GM23338 (cell line): ENCODE measurements at regions not wholly inside any gene's neighbourhood (a gene's known extent, or its start where the extent isn't known, plus 50 kb on each side); places are given as distances from the start of the nearest gene placed in this dataset.

Experiments used
- ATAC-seq: fragments of 200-7000 bp; cut with Tn5 transposase; 3 replicates; pipeline ENCODE4 v1.9.1; 2020
- DNase-seq: peaks from one replicate; pipeline ENCODE4 v3.0.0-alpha.2; 2015; ENCODE audit warnings: low spot score
- H2AFZ ChIP-seq: fragments of 200-600 bp; sonication (generic); 2 replicates; pipeline ENCODE4 v1.8.0; 2016; ENCODE audit warnings: antibody characterized with exemption, mild to moderate bottlenecking, moderate library complexity
- H3F3A ChIP-seq: fragments of 200-600 bp; sonication (generic); replicated peaks from 2 replicates; pipeline ENCODE4 v1.8.0; 2017; ENCODE audit warnings: antibody characterized with exemption, mixed run types, low read depth
- H3K27ac ChIP-seq: fragments of 200-600 bp; sonication (generic); 2 replicates; pipeline ENCODE4 v1.6.1; 2016; ENCODE audit warnings: low read depth
- H3K27me3 ChIP-seq: fragments of 200-600 bp; sonication (generic); 2 replicates; pipeline ENCODE4 v1.8.0; 2016; ENCODE audit warnings: mild to moderate bottlenecking, mixed run types, moderate library complexity; ENCODE audit not compliant: insufficient read depth
- H3K36me3 ChIP-seq: fragments of 200-600 bp; sonication (generic); 2 replicates; pipeline ENCODE4 v1.8.0; 2016; ENCODE audit warnings: mild to moderate bottlenecking; ENCODE audit not compliant: insufficient read depth
- H3K4me1 ChIP-seq: fragments of 200-600 bp; sonication (generic); 2 replicates; pipeline ENCODE4 v1.8.0; 2016; ENCODE audit warnings: mild to moderate bottlenecking, moderate library complexity; ENCODE audit not compliant: insufficient read depth
- H3K4me2 ChIP-seq: fragments of 200-600 bp; sonication (generic); 2 replicates; pipeline ENCODE4 v1.7.1; 2017; ENCODE audit warnings: mixed run types
- H3K4me3 ChIP-seq: fragments of 200-600 bp; sonication (generic); 2 replicates; pipeline ENCODE4 v1.6.1; 2016; ENCODE audit warnings: mixed run types
- H3K79me2 ChIP-seq: fragments of 200-600 bp; sonication (generic); replicated peaks from 2 replicates; pipeline ENCODE4 v1.8.0; 2017; ENCODE audit warnings: mild to moderate bottlenecking; ENCODE audit not compliant: insufficient read depth
- H3K9me2 ChIP-seq: fragments of 200-600 bp; sonication (generic); 2 replicates; pipeline ENCODE4 v1.8.0; 2017; ENCODE audit not compliant: insufficient read depth
- H4K20me1 ChIP-seq: fragments of 200-600 bp; sonication (generic); replicated peaks from 2 replicates; pipeline ENCODE4 v1.8.0; 2017; ENCODE audit warnings: mild to moderate bottlenecking; ENCODE audit not compliant: insufficient read depth
- H3K27ac Mint-ChIP-seq: 2 replicates; pipeline ENCODE4 v1.8.0; 2020; ENCODE audit warnings: inconsistent platforms, mild to moderate bottlenecking, moderate library complexity, mixed read lengths
- H3K27me3 Mint-ChIP-seq: 3 replicates; pipeline ENCODE4 v1.8.0; 2022; ENCODE audit warnings: low read depth, mild to moderate bottlenecking, moderate library complexity, mixed read lengths, inconsistent platforms; ENCODE audit not compliant: insufficient read depth, poor library complexity
- H3K36me3 Mint-ChIP-seq: 3 replicates; pipeline ENCODE4 v1.8.0; 2021; ENCODE audit warnings: low read depth, mild to moderate bottlenecking, inconsistent platforms, moderate library complexity, mixed read lengths
- H3K4me1 Mint-ChIP-seq: 3 replicates; pipeline ENCODE4 v1.8.0; 2020; ENCODE audit warnings: mild to moderate bottlenecking, inconsistent platforms, mixed read lengths
- H3K4me3 Mint-ChIP-seq: 3 replicates; pipeline ENCODE4 v1.8.0; 2021; ENCODE audit warnings: moderate library complexity, mild to moderate bottlenecking, inconsistent platforms, mixed read lengths
- H3K9me3 Mint-ChIP-seq: 3 replicates; pipeline ENCODE4 v1.8.0; 2020; ENCODE audit warnings: moderate library complexity, mild to moderate bottlenecking, inconsistent platforms, mixed read lengths
- EZH2 ChIP-seq: fragments of 200-600 bp; sonication (generic); IDR thresholded peaks from one replicate; pipeline ENCODE4 v1.8.0; 2017; ENCODE audit warnings: antibody characterized with exemption, mild to moderate bottlenecking, low read depth; ENCODE audit not compliant: unreplicated experiment
- NANOG ChIP-seq: IDR thresholded peaks from 2 replicates; pipeline ENCODE4 v1.6.1; 2016; ENCODE audit warnings: antibody characterized with exemption, borderline replicate concordance
- REST ChIP-seq: IDR thresholded peaks from one replicate; pipeline ENCODE4 v1.6.1; 2018; ENCODE audit warnings: antibody characterized with exemption; ENCODE audit not compliant: unreplicated experiment
- STAT1 ChIP-seq: IDR thresholded peaks from one replicate; pipeline ENCODE4 v1.6.1; 2016; ENCODE audit warnings: antibody characterized with exemption; ENCODE audit not compliant: unreplicated experiment
- ZNF331 ChIP-seq: fragments of 250-450 bp; sonication (Bioruptor Pico); IDR thresholded peaks from 2 replicates; pipeline ENCODE4 v1.5.0; 2020; ENCODE audit warnings: low read depth, mild to moderate bottlenecking, moderate library complexity
- ZNF462 ChIP-seq: fragments of 250-450 bp; sonication (Bioruptor Pico); IDR thresholded peaks from 2 replicates; pipeline ENCODE4 v1.5.0; 2020; ENCODE audit warnings: mild to moderate bottlenecking, moderate library complexity

- TF ChIP-seq ZNF462 (CRISPR knock-in tag) (no peak), STAT1 (no peak), NANOG (no peak), ZNF331 (no peak), REST (no peak), EZH2 (no peak)
These were observed 1196.6 kb downstream of the CDH11 start (continued) for GRCh38 chr16:63925221-63925620.

- peaks cover 21% of the 10 kb centered on the region for H3K9me3 Mint-ChIP-seq
- no peaks in the 10 kb centered on the region for H4K20me1 ChIP-seq
- peaks cover 20% of the 10 kb centered on the region for H3K36me3 Mint-ChIP-seq
- no peak overlapping the region for H3K4me3 Mint-ChIP-seq
- DNase-seq: no peak
- no peak overlapping the region for H3K27ac Mint-ChIP-seq
- no peaks in the 10 kb centered on the region for H3F3A ChIP-seq
- peaks cover 6% of the 10 kb centered on the region; the same call in 2 of the 3 replicates for H3K4me1 Mint-ChIP-seq
- peaks cover 8% of the 10 kb centered on the region for H3K9me2 ChIP-seq
- ATAC-seq: no peak
- H3K4me1 ChIP-seq: no peaks in the 10 kb centered on the region
- no peak overlapping the region for H2AFZ ChIP-seq
- H3K27me3 Mint-ChIP-seq: peaks cover 1% of the 10 kb centered on the region
- H3K36me3 ChIP-seq: no peaks in the 10 kb centered on the region
- no peak overlapping the region for H3K27ac ChIP-seq
- no peaks in the 10 kb centered on the region for H3K79me2 ChIP-seq
- no peaks in the 10 kb centered on the region for H3K27me3 ChIP-seq
- H3K4me2 ChIP-seq: no peak overlapping the region
- no peak overlapping the region for H3K4me3 ChIP-seq
- TF ChIP-seq NANOG (no peak), EZH2 (no peak), ZNF462 (CRISPR knock-in tag) (no peak)
These were observed 1199.3 kb downstream of the CDH11 start for GRCh38 chr16:63922560-63922959.
